HEK293 (cell line): ENCODE measurements at regions not wholly inside any gene's neighbourhood (a gene's known extent, or its start where the extent isn't known, plus 50 kb on each side); places are given as distances from the start of the nearest gene placed in this dataset.

Experiments used
- KLF7 ChIP-seq: fragments of 450-650 bp; formaldehyde crosslinking; IDR thresholded peaks from 2 replicates; pipeline ENCODE4 v1.5.1; 2016; ENCODE audit warnings: missing biosample characterization, missing genetic modification characterization, borderline replicate concordance
- REPIN1 ChIP-seq: fragments of 450-650 bp; formaldehyde crosslinking; IDR thresholded peaks from 2 replicates; pipeline ENCODE4 v1.5.1; 2017; ENCODE audit warnings: missing biosample characterization, missing genetic modification characterization, low read depth
- ZNF133 ChIP-seq: fragments of 450-650 bp; formaldehyde crosslinking; IDR thresholded peaks from 2 replicates; pipeline ENCODE4 v1.5.1; 2016; ENCODE audit warnings: missing biosample characterization, missing genetic modification characterization
- TF ChIP-seq, protein P1 (sequence below): fragments of 450-650 bp; formaldehyde crosslinking; optimal IDR thresholded peaks from 2 replicates; pipeline ENCODE3; 2016; ENCODE audit warnings: missing biosample characterization, mild to moderate bottlenecking, missing genetic modification characterization
- TF ChIP-seq, protein P2 (sequence below): fragments of 450-650 bp; formaldehyde crosslinking; IDR thresholded peaks from 2 replicates; pipeline ENCODE4 v1.5.1; 2016; ENCODE audit warnings: missing biosample characterization, missing genetic modification characterization

DNA sequence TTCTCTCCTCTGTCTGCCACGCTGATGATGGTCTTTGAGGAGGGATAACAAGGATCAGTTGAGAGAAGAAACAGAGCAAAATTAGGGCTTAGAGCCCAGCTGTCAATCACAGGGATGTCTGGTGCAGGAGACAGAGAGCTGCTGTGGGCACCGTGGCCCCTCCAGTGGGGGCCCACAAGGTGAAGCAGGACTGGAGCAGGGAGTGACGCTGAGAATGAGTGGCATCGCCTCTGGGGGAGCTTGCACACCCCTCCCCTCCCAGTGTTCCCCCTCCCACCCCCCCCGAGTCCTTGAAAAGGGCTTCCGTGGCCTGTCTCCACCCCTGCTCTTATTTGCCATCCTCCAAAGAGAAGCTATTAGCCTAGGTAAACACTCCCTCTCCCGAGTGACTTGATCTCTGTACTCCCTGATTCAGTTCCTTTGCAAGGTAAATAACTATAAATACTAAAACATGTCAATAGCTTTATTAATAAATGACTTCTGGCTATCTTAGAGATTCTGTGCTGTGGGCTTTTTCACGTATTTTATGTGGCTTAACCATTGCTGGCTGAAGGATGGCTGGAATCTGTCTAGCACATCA, 440.0 kb downstream of the ZNF536 start:
- TF ChIP-seq REPIN1 (tag by site-specific recombination) (no peak), ZNF133 (no peak), KLF7 (tag by site-specific recombination) (no peak)
- TF ChIP-seq, protein P1, sequence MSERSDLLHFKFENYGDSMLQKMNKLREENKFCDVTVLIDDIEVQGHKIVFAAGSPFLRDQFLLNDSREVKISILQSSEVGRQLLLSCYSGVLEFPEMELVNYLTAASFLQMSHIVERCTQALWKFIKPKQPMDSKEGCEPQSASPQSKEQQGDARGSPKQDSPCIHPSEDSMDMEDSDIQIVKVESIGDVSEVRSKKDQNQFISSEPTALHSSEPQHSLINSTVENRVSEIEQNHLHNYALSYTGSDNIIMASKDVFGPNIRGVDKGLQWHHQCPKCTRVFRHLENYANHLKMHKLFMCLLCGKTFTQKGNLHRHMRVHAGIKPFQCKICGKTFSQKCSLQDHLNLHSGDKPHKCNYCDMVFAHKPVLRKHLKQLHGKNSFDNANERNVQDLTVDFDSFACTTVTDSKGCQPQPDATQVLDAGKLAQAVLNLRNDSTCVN (tag by site-specific recombination): no peak
- TF ChIP-seq, protein P2, sequence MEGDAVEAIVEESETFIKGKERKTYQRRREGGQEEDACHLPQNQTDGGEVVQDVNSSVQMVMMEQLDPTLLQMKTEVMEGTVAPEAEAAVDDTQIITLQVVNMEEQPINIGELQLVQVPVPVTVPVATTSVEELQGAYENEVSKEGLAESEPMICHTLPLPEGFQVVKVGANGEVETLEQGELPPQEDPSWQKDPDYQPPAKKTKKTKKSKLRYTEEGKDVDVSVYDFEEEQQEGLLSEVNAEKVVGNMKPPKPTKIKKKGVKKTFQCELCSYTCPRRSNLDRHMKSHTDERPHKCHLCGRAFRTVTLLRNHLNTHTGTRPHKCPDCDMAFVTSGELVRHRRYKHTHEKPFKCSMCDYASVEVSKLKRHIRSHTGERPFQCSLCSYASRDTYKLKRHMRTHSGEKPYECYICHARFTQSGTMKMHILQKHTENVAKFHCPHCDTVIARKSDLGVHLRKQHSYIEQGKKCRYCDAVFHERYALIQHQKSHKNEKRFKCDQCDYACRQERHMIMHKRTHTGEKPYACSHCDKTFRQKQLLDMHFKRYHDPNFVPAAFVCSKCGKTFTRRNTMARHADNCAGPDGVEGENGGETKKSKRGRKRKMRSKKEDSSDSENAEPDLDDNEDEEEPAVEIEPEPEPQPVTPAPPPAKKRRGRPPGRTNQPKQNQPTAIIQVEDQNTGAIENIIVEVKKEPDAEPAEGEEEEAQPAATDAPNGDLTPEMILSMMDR (tag by site-specific recombination): no peak
